Inferior parietal cortex (tissue), 1 donor: ENCODE measurements at regions not wholly inside any gene's neighbourhood (a gene's known extent, or its start where the extent isn't known, plus 50 kb on each side); places are given as distances from the start of the nearest gene placed in this dataset.

Experiments used
- DNase-seq: peaks from one replicate; pipeline ENCODE4 v3.0.0-alpha.2; 2016; ENCODE audit errors: extremely low spot score

DNA sequence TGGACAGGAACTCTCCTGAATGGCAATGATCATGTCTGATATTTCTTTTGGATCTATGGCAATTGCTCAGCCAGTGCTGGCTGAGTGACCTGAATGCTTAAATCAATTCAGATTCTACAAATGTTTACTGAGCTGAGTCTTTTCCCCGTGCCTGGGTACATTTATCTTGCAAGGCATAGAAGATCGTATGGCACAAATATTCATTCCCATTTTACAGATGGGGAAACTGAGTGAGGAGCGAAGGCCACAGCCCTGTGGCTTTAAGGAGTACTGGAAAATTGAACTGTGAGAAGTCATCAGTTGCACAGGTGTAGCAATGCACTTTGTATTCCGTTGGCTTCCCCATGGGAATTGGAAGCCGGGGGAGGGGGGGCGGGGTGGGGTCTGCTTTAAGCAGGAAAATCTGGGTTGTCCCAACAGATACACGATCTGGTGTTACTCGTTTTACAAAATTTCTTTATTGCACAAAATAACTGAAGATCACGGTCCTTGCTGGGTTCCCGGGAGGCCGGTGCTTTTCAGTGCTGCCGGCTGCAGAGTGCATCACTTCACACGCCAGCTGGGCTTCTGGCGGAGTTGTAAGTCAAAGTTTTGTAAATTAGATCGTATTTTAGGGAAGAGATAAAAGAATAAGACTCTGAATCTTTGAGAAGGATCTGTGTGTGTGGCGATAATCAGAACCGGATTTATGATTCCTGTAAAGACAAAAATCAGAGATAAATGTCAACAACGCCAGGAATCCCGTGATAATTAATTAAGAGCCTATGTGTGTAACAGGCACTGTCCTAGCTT is 75.0 kb upstream of the MAP1LC3B2 start:
- no peak for DNase-seq

DNA sequence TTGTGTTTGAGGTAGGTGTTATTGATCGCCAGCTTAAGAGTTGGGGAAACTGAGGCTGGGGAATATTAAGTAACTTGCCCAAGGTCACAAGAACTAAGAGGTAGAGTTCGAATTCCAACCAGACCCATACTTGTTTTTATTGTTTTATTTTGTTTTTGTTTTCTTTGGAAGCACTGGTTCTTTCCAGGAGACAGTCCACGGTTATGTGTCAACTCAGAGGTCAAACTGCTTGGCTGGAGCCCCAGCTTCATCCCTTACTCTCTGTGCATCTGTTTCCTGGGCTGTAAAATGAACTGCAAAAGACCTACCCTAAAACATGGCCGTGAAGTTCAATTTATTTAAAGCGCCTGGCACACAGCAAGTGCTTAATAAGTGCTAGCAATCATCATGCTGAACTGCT is 74.4 kb upstream of the MAP1LC3B2 start:
- DNase-seq, result no peak

DNA sequence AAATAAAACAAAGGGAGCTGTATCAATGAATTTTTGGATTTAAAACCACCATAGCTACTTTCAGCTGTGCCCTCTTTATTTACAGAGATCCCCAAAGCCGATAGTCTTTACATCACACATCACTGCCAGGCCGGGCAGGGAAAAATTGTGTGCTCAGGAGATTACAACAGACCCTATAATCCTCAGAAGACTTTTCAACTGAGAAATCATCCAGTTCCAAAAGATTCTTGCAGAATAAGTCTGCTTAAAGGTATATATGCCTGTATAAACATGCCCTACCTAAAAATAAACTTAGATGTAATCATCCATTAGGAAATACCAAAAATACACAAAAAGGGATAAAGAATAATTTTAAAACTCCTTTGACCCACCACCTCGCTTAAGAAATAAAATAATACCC is 70.1 kb upstream of the MAP1LC3B2 start:
- no peak for DNase-seq

DNA sequence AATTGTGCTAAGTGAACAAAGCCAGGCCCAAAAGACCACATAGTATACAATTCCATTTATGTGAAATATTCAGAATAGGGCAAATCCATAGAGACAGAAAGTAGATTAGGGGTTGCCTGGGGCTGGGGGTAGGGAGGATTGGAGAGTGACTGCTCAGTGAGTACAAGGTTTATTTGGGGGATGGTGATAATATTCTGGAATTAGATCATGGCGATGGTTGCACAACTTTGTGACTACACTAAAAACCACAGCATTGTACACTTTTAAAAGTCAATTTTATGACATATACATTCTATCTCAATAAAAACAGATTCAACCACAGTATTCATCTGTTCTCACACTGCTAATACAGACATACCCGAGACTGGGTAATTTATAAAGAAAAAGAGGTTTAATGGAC is 68.7 kb upstream of the MAP1LC3B2 start:
- DNase-seq, result no peak

DNA sequence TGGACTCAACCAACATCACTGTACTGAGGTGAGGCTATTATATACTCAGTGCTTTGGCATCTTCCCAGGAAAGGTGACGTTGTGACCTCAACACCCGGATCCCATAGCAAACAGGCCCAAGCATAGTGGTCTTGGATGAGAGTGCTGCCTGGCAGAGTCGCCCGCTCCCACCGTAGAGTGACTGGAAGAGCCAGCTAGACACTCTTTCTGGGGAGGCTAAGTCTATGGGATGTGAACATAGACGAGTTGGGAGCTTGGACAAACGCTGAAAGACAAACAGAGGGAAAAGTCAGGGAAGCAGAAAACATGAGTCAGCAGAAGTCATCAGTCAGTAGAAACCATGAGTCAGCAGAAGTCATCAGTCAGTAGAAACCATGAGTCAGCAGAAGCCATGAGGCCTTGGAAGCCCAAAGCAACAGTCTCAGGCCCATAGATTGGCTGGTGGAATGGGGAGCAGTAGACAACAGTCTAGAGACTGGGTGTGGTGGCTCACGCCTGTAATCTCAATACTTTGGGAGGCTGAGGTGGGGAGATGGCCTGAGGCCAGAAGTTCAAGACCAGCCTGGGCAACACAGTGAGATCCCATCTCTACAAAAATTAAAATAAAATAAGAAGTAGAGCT is 66.4 kb upstream of the MAP1LC3B2 start:
- no peak for DNase-seq

DNA sequence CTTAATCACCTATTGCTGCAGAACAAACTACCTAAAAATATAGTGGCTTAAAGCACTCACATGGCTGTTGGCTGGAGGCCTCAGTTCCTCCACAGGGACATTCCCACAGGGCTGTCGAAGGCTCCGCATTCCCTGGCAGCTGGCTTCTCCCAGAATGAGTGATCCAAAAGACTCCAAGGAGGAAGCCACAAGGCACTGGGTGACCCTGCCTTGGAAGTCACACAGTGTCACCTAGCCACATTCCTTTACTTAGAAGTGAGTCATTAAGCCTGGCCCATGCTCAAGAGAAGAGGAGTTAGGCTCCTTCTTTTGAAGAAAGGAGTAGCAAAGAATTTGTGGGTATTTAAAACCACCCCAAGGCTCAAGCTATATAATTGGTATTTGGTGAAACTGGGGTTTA is 63.9 kb upstream of the MAP1LC3B2 start:
- DNase-seq, result no peak

DNA sequence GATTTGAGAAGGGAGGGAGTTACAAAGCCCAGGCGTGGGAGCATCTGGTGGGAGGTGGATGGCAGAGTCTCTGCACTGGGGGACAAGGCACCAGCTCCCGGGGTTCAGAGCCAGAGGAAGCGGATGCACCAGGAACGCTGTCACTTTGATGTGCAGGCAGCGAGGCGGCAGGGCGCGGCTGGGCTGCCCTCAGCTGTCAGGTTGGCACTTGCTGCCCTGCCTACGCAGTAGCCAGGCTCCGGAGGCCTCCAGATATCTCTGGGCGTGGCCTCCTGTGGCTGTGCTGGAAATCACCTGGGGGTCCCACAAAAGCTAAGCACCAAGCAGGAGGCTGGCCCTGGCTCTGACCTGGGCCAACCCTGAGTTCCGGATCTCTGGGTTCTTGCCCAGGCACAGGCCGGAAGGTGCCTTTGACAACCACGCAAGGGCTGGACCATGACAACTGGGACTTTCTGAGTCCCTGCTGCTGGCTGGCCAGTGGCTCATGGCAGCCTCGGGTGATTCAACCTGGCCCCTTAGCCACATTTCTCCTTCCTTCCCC is 62.1 kb upstream of the MAP1LC3B2 start:
- DNase-seq, result no peak

DNA sequence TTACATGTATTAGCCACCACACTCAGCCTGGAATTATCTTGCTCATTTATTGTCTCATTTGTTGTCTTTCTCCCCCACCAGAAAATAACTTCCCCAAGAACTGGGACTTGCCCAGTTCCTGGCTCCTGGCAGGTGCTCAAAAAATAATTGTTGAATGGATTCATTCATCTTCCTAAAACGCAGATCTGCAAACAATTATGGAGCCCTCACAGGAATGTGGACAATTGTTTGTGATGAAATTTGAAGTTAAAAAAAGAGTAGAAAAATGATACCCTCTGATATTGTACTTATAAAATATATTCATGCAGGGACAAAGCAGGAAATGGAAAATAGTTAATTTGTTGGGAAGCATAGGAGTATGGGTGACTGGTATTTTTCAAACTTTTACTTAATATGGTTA is 60.7 kb upstream of the MAP1LC3B2 start:
- no peak for DNase-seq

DNA sequence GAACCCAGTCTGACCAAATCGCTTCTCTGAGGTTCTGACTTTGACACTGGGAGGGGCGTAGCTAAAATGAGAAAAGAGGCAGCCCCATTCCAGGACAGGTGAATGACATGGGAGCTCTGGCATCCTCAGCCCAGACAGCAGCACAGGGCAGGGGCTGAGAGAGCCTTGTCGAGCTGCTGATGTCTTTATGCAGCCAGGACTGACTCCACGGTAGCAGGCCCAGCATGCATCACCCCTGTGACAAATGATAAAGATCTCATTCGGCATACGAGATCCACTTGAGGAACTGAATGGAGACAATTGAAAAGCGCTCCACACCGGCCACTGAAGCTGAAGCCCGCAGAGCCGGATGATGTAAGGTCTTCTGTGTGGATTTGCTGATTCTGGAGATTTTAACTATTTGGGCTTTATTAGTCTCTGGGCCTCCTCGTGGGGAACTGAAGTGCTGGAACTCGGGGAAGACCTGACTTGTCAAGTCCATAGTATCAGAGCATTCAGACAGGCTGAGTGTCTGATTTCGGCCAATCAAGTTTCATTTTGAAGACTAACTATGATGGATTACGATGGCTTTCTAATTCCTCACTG is 56.9 kb upstream of the MAP1LC3B2 start:
- no peak for DNase-seq

DNA sequence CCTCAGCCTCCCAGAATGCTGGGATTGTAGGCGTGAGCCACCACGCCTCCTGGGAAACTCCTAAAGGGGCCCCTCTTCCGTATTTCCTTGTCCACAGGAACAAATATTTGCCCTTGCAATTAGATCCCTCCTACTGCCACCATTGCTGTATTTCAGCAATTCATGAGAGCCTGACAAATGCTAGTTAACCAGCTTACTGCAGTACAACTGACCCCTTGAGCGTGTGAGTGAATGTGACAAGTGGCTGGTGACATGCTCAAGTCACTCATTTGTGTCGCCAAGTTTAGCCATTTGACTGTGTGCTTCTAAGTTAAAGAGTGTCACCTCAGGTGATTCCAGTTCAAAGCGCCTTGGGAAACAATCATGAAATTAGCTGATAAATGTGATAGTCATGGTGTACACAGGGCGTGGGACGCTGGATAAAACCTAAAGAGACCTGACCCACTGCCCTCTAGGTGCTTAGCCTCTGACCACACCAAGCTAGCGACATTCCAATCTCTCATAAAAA is 56.1 kb upstream of the MAP1LC3B2 start:
- DNase-seq, result no peak

DNA sequence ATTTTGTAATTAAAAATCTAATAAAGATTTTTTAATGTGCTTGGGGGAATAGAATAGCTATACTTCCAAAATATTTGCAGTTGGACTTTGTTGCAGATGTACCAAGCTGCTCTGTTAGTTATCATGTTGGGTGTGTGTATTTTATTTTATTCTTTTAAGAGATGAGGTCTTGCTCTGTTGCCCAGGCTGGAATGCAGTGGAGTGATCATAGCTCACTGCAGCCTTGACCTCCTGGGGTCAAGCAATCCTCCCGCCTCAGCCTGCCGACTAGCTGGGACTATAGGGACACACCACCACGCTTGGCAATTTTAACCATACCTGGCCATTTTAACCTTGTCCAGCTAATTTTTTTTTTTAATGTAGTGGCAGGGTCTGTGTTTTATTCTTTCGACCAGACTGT is 54.7 kb upstream of the MAP1LC3B2 start:
- no peak for DNase-seq

DNA sequence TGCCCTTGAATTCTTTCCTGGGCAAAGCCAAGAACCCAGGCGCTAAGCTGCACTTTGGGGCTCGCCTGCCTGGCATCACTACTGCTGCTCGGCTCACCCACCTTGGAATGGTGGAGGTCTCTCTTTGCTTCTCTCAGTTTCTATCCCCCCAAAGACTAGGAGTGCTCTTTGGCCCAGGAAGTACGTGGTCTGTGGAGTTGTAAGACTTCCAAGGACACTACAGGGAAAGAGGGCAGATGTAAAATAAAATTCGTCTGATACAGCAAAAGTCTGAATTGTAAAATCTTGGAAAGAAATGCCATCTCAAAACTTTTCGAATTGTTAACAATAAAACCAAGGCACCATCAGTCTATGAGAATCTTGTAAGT is 52.5 kb upstream of the MAP1LC3B2 start:
- DNase-seq, result no peak

DNA sequence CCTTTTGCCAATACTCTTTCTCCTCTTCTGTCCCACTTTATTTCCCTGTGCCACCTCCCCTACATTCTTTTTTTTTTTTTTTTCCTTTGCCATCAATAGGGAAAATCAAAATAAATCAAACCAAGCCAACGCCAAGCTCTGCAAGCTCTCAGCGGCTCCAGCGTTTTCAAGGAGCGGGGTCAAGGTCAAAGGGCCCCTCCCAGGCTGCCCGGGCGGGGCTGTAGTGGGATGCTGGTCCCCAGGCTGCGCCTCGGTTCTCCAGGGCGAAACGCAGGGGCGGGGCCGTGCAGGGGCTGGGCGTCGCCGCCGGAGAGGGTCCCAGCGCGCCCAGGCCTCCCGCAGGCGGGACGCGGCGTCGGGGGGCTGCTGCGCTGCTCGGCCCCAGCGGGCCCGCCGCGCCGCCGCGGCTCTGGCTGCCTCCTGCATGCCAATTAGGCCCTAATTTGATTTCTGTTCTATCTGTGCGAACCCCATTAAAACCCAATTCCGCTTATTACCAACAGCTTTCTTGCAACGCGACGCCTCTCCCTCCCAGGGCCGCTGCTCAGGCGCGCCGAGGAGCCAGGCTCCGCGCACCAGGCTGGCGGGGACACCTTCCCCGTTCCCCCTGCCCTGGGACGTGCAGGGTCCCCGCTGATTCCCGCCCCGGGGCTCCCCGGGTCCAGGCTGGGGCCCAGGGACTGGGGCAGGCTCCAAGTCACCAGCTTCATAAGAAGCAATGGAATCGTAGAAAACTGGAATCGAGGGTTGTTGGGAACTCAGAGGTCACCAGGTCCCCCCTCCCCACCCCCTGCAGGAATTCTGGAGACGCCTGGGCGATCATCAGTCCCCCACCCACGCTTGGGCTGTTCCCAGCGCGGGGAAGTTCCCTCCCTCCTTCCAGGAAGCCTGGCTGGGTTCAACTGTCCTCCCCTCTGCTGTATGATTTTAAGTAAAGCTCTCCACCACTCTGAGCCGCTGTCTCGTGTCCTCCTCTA is 50.7 kb upstream of the MAP1LC3B2 start:
- DNase-seq, result no peak
